Iris pigment epithelial cell (primary cell): ENCODE measurements at regions not wholly inside any gene's neighbourhood (a gene's known extent, or its start where the extent isn't known, plus 50 kb on each side); places are given as distances from the start of the nearest gene placed in this dataset.
"Not testable (repeated sequence)": the region's sequence is repeated elsewhere in the genome, so short reads cannot be mapped to it uniquely, and the experiment has no call there.

ENCODE experiments used
- DNase-seq: peaks from one replicate; pipeline ENCODE4 v3.0.0-alpha.2; 2011; ENCODE audit warnings: low read depth

GRCh38 chr2:238750212-238750904, 97.5 kb upstream of the TWIST2 start:
- no peak for DNase-seq

- DNase-seq: no peak
These were observed 93.6 kb upstream of the TWIST2 start for GRCh38 chr2:238754259-238754658.

GRCh38 chr2:238761868-238762267, 86.0 kb upstream of the TWIST2 start:
- peak; percentile 34 for DNase-seq

GRCh38 chr2:238763471-238763995, 84.4 kb upstream of the TWIST2 start:
- no peak for DNase-seq

- no peak for DNase-seq
These were observed 82.3 kb upstream of the TWIST2 start for GRCh38 chr2:238765590-238765989.

GRCh38 chr2:238771218-238771617, 76.7 kb upstream of the TWIST2 start:
- peak; percentile 54 for DNase-seq

- DNase-seq: no peak
These were observed 76.2 kb upstream of the TWIST2 start for GRCh38 chr2:238771639-238772038.

- DNase-seq: no peak
These were observed 75.1 kb upstream of the TWIST2 start for GRCh38 chr2:238772635-238773297.

GRCh38 chr2:238773472-238773871, 74.4 kb upstream of the TWIST2 start:
- DNase-seq: no peak

- DNase-seq: no peak
These were observed 73.8 kb upstream of the TWIST2 start for GRCh38 chr2:238774071-238774470.

GRCh38 chr2:238774980-238775509, 72.8 kb upstream of the TWIST2 start:
- no peak for DNase-seq

- DNase-seq: no peak
These were observed 72.3 kb upstream of the TWIST2 start for GRCh38 chr2:238775591-238775990.

GRCh38 chr2:238776003-238776760, 71.7 kb upstream of the TWIST2 start:
- DNase-seq: no peak

GRCh38 chr2:238776761-238777046, 71.2 kb upstream of the TWIST2 start:
- not testable (repeated sequence) for DNase-seq

- DNase-seq: no peak
These were observed 70.4 kb upstream of the TWIST2 start for GRCh38 chr2:238777369-238778067.

GRCh38 chr2:238784671-238785527, 63.0 kb upstream of the TWIST2 start:
- peak; percentile 61 for DNase-seq

- no peak for DNase-seq
These were observed 62.4 kb upstream of the TWIST2 start for GRCh38 chr2:238785528-238785860.

- no peak for DNase-seq
These were observed 61.5 kb upstream of the TWIST2 start for GRCh38 chr2:238786379-238786778.

GRCh38 chr2:238786792-238787490, 60.9 kb upstream of the TWIST2 start:
- DNase-seq: no peak

GRCh38 chr2:238787501-238787900, 60.4 kb upstream of the TWIST2 start:
- DNase-seq: no peak
